CD14-positive monocyte (primary cell): ENCODE measurements at regions not wholly inside any gene's neighbourhood (a gene's known extent, or its start where the extent isn't known, plus 50 kb on each side); places are given as distances from the start of the nearest gene placed in this dataset.

ENCODE experiments used
- DNase-seq, 3 donors: peaks; one replicate each; pipeline ENCODE4 v3.0.0-alpha.2; 2011 to 2022
- H2AFZ ChIP-seq: 2 replicates; pipeline ENCODE4 v1.6.0; 2012; ENCODE audit warnings: mild to moderate bottlenecking, low read depth, low read length, inconsistent platforms; ENCODE audit not compliant: insufficient read depth, poor library complexity, severe bottlenecking
- H3K27ac ChIP-seq, 2 donors: 1 replicate in 1 of 2; 2 replicates in 1 of 2; pipeline ENCODE4 v1.5.1; 2012 to 2013; ENCODE audit warnings: low read length in 2 of 2, control low read depth in 1 of 2, inconsistent platforms in 1 of 2, low read depth in 1 of 2, mild to moderate bottlenecking in 1 of 2
- H3K27me3 ChIP-seq, 2 donors: one replicate each; pipeline versions ENCODE4 v1.6.0 to v1.6.1; 2011 to 2013; ENCODE audit warnings: low read length in 2 of 2; ENCODE audit not compliant: control insufficient read depth in 2 of 2, insufficient read depth in 2 of 2
- H3K36me3 ChIP-seq, 2 donors: replicated peaks in 1 of 2; 1 replicate in 1 of 2; 2 replicates in 1 of 2; pipeline versions ENCODE4 v1.5.1 to v1.6.1; 2012 to 2013; ENCODE audit warnings: low read length in 2 of 2, control low read depth in 1 of 2, inconsistent platforms in 1 of 2, mild to moderate bottlenecking in 1 of 2; ENCODE audit not compliant: insufficient read depth in 2 of 2, control insufficient read depth in 1 of 2
- H3K4me1 ChIP-seq, 2 donors: 1 replicate in 1 of 2; 2 replicates in 1 of 2; pipeline versions ENCODE4 v1.5.1 to v1.6.1; 2012 to 2013; ENCODE audit warnings: low read length in 2 of 2, control low read depth in 1 of 2, inconsistent platforms in 1 of 2, mild to moderate bottlenecking in 1 of 2, moderate library complexity in 1 of 2; ENCODE audit not compliant: insufficient read depth in 2 of 2, control insufficient read depth in 1 of 2
- H3K4me2 ChIP-seq: replicated peaks from 2 replicates; pipeline ENCODE3; 2012; ENCODE audit warnings: low read length, moderate library complexity, mild to moderate bottlenecking; ENCODE audit not compliant: poor library complexity, severe bottlenecking; ENCODE audit errors: extremely low read depth
- H3K4me3 ChIP-seq, 3 experiments: fragments of 200-600 bp in 1 of 3; sonication (generic) in 1 of 3; replicated peaks in 1 of 3; 1 replicate in 2 of 3; 2 replicates in 1 of 3; pipeline ENCODE4 v1.5.1; 2011 to 2013; ENCODE audit warnings: low read length in 3 of 3, mild to moderate bottlenecking in 3 of 3, control low read depth in 2 of 3, low read depth in 2 of 3, inconsistent platforms in 1 of 3, moderate library complexity in 1 of 3
- H3K79me2 ChIP-seq: 2 replicates; pipeline ENCODE4 v1.6.0; 2012; ENCODE audit warnings: mild to moderate bottlenecking, control low read depth, inconsistent platforms, low read length, moderate library complexity; ENCODE audit not compliant: insufficient read depth
- H3K9ac ChIP-seq: 2 replicates; pipeline ENCODE4 v1.6.0; 2017; ENCODE audit warnings: low read length, mild to moderate bottlenecking; ENCODE audit not compliant: insufficient read depth, poor library complexity, severe bottlenecking
- H3K9me3 ChIP-seq, 2 donors: replicated peaks in 1 of 2; 1 replicate in 1 of 2; 2 replicates in 1 of 2; pipeline versions ENCODE4 v1.5.1 to v1.6.1; 2012 to 2013; ENCODE audit warnings: low read length in 2 of 2, control low read depth in 1 of 2; ENCODE audit not compliant: control insufficient read depth in 1 of 2, insufficient read depth in 1 of 2
- H4K20me1 ChIP-seq: 2 replicates; pipeline ENCODE4 v1.6.0; 2012; ENCODE audit warnings: mild to moderate bottlenecking, low read length, control low read depth, moderate library complexity; ENCODE audit not compliant: insufficient read depth
- H3K27ac Mint-ChIP-seq, 7 donors: one replicate each; pipeline ENCODE4 v1.8.0; 2020; ENCODE audit warnings: mild to moderate bottlenecking in 7 of 7, mixed read lengths in 7 of 7, moderate library complexity in 6 of 7, inconsistent platforms in 2 of 7
- H3K27me3 Mint-ChIP-seq, 3 donors: one replicate each; pipeline ENCODE4 v1.8.0; 2021 to 2022; ENCODE audit warnings: low read depth in 3 of 3, mild to moderate bottlenecking in 3 of 3, mixed read lengths in 3 of 3, moderate library complexity in 3 of 3, inconsistent platforms in 1 of 3
- H3K36me3 Mint-ChIP-seq, 2 donors: one replicate each; pipeline ENCODE4 v1.8.0; 2020; ENCODE audit warnings: mixed read lengths in 2 of 2, inconsistent platforms in 1 of 2, mild to moderate bottlenecking in 1 of 2
- H3K4me1 Mint-ChIP-seq: one replicate; pipeline ENCODE4 v1.8.0; 2020; ENCODE audit warnings: mild to moderate bottlenecking, mixed read lengths
- H3K4me3 Mint-ChIP-seq, 2 donors: one replicate each; pipeline ENCODE4 v1.8.0; 2020; ENCODE audit warnings: mild to moderate bottlenecking in 2 of 2, mixed read lengths in 2 of 2, moderate library complexity in 1 of 2
- H3K9me3 Mint-ChIP-seq, 7 donors: one replicate each; pipeline ENCODE4 v1.8.0; 2020 to 2022; ENCODE audit warnings: mixed read lengths in 7 of 7, mild to moderate bottlenecking in 6 of 7, moderate library complexity in 6 of 7, inconsistent platforms in 2 of 7
- CTCF ChIP-seq: fragments of 200-600 bp; IDR thresholded peaks from one replicate; pipeline ENCODE4 v1.8.0; 2022; ENCODE audit warnings: antibody characterized with exemption, mild to moderate bottlenecking
- WGBS: methylation state at CpG from one replicate; pipeline ENCODE4 v1.1.5; 2013; ENCODE audit warnings: missing lambda C conversion rate; ENCODE audit not compliant: insufficient coverage; 5-methylcytosine and 5-hydroxymethylcytosine counted together
- intact Hi-C, 2 donors: fragments of 100-400 bp; cut with micrococcal nuclease; formaldehyde crosslinking; loops; one replicate each; pipeline versions ENCODE4 v1.15.0 to v1.15.1; 2023

GRCh38 chr1:188218289-188218688, 1389.5 kb downstream of the PLA2G4A start:
- intact Hi-C loops = no loop called here
- H3K9me3 ChIP-seq = no peaks in the 10 kb centered on the region
- H3K27me3 ChIP-seq = no peaks in the 10 kb centered on the region
- H3K36me3 ChIP-seq = no peaks in the 10 kb centered on the region
- no peaks in the 10 kb centered on the region for H3K4me1 ChIP-seq
- H2AFZ ChIP-seq = no peak overlapping the region
- H3K4me3 Mint-ChIP-seq = no peak overlapping the region
- no peak overlapping the region for H3K4me3 ChIP-seq
- TF ChIP-seq CTCF = no peak
- no peaks in the 10 kb centered on the region for H3K4me1 Mint-ChIP-seq
- no peak overlapping the region for H3K4me2 ChIP-seq
- H3K27ac Mint-ChIP-seq = no peak overlapping the region
- no peaks in the 10 kb centered on the region for H3K79me2 ChIP-seq
- DNase-seq = no peak
- no peaks in the 10 kb centered on the region for H3K27me3 Mint-ChIP-seq
- no peaks in the 10 kb centered on the region for H3K36me3 Mint-ChIP-seq
- no CpG with 5 or more reads among the region's 1 CpG for WGBS
- peaks cover 0 to 8% (median 2%) of the 10 kb centered on the region in 7 donors for H3K9me3 Mint-ChIP-seq
- H3K27ac ChIP-seq = no peak overlapping the region
- H4K20me1 ChIP-seq = no peaks in the 10 kb centered on the region
- no peak overlapping the region for H3K9ac ChIP-seq

- Histone ChIP-seq H3K9ac (no peak overlapping the region), H2AFZ (no peak overlapping the region), H3K9me3 (peaks cover 0 to 4% of the 10 kb centered on the region in 2 donors), H3K27ac (no peak overlapping the region), H4K20me1 (no peaks in the 10 kb centered on the region), H3K4me3 (no peak overlapping the region), H3K4me1 (no peaks in the 10 kb centered on the region), H3K36me3 (no peaks in the 10 kb centered on the region), H3K79me2 (no peaks in the 10 kb centered on the region), H3K4me2 (no peak overlapping the region), H3K27me3 (no peaks in the 10 kb centered on the region)
- Mint-ChIP-seq H3K27me3 (no peaks in the 10 kb centered on the region), H3K9me3 (peaks cover 0 to 11% (median 3%) of the 10 kb centered on the region in 7 donors), H3K4me1 (no peaks in the 10 kb centered on the region), H3K27ac (no peak overlapping the region), H3K36me3 (no peaks in the 10 kb centered on the region), H3K4me3 (no peak overlapping the region)
- TF ChIP-seq CTCF = no peak
- no peak for DNase-seq
- intact Hi-C loops = no loop called here
- no CpG with 5 or more reads among the region's 1 CpG for WGBS
These were observed 1391.3 kb downstream of the PLA2G4A start for GRCh38 chr1:188220051-188220450.
